Thoracic aorta (tissue), 2 donors: ENCODE measurements at regions not wholly inside any gene's neighbourhood (a gene's known extent, or its start where the extent isn't known, plus 50 kb on each side); places are given as distances from the start of the nearest gene placed in this dataset.

Source experiments
- ATAC-seq: fragments of 150-250 bp; one replicate; pipeline ENCODE4 v1.8.0; 2017; ENCODE audit warnings: low read depth; ENCODE audit not compliant: insufficient number of reproducible peaks, low FRiP score
- DNase-seq: peaks from one replicate; pipeline ENCODE4 v3.0.0-alpha.2; 2020; ENCODE audit warnings: low spot score
- H3K27ac ChIP-seq, 2 donors: fragments of 200-600 bp; sonication (generic); 1 replicate in 1 of 2; 2 replicates in 1 of 2; pipeline ENCODE4 v1.5.1; 2016; ENCODE audit warnings: mild to moderate bottlenecking in 2 of 2, moderate library complexity in 2 of 2
- H3K27me3 ChIP-seq: fragments of 200-600 bp; sonication (generic); replicated peaks from 2 replicates; pipeline ENCODE4 v1.6.0; 2016; ENCODE audit warnings: mild to moderate bottlenecking; ENCODE audit not compliant: insufficient read depth
- H3K36me3 ChIP-seq: fragments of 200-600 bp; sonication (generic); one replicate; pipeline ENCODE4 v1.5.1; 2016
- H3K4me1 ChIP-seq, 2 donors: fragments of 200-600 bp; sonication (generic); 1 replicate in 1 of 2; 2 replicates in 1 of 2; pipeline versions ENCODE4 v1.5.1 to v1.6.0; 2016; ENCODE audit warnings: low read depth in 2 of 2, mild to moderate bottlenecking in 1 of 2; ENCODE audit not compliant: control insufficient read depth in 1 of 2
- H3K4me3 ChIP-seq: fragments of 200-600 bp; sonication (generic); 2 replicates; pipeline ENCODE4 v1.5.1; 2016; ENCODE audit warnings: mild to moderate bottlenecking
- H3K9me3 ChIP-seq: fragments of 200-600 bp; sonication (generic); 2 replicates; pipeline ENCODE4 v1.5.1; 2016
- TF ChIP-seq, protein P1 (sequence below): fragments of 200-600 bp; sonication (generic); IDR thresholded peaks from one replicate; pipeline ENCODE4 v1.5.1; 2019; ENCODE audit warnings: antibody characterized with exemption

DNA sequence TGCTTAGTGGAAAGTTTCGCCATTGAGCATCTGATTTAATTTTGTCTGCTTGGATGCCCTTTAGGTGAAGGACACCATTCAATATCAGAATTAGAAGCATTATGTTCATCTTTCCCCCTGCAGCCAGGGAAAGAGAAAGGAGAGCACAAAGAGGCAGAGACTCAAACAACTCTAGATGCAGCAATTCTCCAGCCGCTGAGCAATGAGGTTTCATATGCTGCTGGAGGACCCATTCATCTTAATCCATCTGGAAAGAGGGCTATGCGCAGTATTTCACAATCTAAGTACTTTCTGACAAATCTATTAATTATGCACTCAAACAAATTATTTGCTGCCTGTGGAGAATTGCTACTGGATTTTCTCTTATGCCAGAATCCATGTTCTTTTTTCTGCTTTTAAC, 527.0 kb upstream of the TUSC1 start:
- Histone ChIP-seq H3K27me3 (no peaks in the 10 kb centered on the region), H3K4me1 (no peaks in the 10 kb centered on the region), H3K27ac (no peak overlapping the region), H3K4me3 (no peak overlapping the region), H3K36me3 (no peaks in the 10 kb centered on the region), H3K9me3 (no peaks in the 10 kb centered on the region)
- TF ChIP-seq, protein P1, sequence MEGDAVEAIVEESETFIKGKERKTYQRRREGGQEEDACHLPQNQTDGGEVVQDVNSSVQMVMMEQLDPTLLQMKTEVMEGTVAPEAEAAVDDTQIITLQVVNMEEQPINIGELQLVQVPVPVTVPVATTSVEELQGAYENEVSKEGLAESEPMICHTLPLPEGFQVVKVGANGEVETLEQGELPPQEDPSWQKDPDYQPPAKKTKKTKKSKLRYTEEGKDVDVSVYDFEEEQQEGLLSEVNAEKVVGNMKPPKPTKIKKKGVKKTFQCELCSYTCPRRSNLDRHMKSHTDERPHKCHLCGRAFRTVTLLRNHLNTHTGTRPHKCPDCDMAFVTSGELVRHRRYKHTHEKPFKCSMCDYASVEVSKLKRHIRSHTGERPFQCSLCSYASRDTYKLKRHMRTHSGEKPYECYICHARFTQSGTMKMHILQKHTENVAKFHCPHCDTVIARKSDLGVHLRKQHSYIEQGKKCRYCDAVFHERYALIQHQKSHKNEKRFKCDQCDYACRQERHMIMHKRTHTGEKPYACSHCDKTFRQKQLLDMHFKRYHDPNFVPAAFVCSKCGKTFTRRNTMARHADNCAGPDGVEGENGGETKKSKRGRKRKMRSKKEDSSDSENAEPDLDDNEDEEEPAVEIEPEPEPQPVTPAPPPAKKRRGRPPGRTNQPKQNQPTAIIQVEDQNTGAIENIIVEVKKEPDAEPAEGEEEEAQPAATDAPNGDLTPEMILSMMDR = no peak
- ATAC-seq = no peak
- DNase-seq = no peak

DNA sequence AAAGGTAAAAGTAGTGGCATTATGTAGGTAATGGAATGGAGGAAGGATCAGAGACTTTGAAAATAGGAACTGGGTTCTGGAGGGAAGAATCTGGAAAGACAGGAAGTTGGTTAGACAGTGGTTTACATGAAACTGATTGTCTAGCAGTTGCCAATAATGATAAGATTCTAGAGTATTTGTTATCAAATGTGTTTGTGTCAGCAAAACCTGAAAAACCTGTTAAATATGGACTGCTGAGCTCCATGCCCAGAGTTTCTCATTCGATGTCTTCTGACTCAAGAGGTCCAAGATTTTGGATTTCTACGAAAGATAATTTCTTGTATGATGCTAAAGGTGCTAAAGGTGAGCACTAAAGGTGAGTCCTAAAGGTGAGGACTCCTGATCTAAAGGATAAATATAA, 515.0 kb upstream of the TUSC1 start:
- H3K4me3 ChIP-seq = no peak overlapping the region
- no peaks in the 10 kb centered on the region for H3K4me1 ChIP-seq
- H3K27ac ChIP-seq = no peak overlapping the region
- no peaks in the 10 kb centered on the region for H3K36me3 ChIP-seq
- DNase-seq (no peak), ATAC-seq (no peak)
- no peaks in the 10 kb centered on the region for H3K27me3 ChIP-seq
- TF ChIP-seq, protein P1 = no peak
- H3K9me3 ChIP-seq = peaks cover 10% of the 10 kb centered on the region

DNA sequence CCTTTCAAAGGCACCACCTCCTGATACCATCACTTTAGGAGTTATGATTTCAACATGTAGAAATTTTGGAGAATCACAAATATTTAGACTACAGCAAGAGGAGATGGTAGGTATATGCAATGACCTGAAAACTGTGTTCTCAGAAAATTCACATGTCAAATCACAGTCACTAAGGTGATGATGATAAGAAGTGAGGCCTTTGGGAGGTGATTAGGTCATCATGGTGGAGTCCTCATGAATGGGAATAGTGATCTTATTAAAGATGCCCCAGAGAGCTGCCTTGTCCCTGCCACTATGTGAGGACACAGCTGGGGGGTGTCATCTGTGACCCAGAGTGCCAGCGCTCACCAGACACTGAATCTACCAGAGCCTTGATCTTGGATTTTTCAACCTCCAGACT, 513.5 kb upstream of the TUSC1 start:
- DNase-seq (no peak), ATAC-seq (no peak)
- Histone ChIP-seq H3K27me3 (no peaks in the 10 kb centered on the region), H3K36me3 (no peaks in the 10 kb centered on the region), H3K9me3 (peaks cover 8% of the 10 kb centered on the region), H3K4me1 (no peaks in the 10 kb centered on the region), H3K4me3 (no peak overlapping the region), H3K27ac (no peak overlapping the region)
- TF ChIP-seq, protein P1 = no peak

DNA sequence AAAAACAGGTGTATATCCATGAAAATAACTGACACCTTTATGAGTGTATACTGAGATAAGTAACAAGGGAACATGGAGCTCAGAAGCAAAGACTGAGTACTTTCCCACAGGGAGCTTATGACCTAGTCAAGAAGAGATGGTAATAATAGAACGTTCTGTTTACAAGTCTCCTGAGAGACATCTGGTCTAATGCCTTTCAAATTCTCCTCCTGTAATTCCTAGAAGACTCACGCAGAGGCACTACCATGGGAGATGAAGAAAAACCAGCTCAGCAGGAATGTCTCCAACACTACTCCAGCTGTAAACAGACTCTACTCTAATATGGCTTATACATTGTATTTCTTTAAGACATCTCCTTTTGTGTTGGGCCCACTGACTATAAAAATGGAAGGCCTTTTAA, 503.6 kb upstream of the TUSC1 start:
- no peak overlapping the region for H3K27ac ChIP-seq
- TF ChIP-seq, protein P1 = no peak
- no peaks in the 10 kb centered on the region for H3K9me3 ChIP-seq
- DNase-seq (no peak), ATAC-seq (no peak)
- no peak overlapping the region for H3K4me3 ChIP-seq
- no peaks in the 10 kb centered on the region for H3K4me1 ChIP-seq
- H3K27me3 ChIP-seq = no peaks in the 10 kb centered on the region
- no peaks in the 10 kb centered on the region for H3K36me3 ChIP-seq

DNA sequence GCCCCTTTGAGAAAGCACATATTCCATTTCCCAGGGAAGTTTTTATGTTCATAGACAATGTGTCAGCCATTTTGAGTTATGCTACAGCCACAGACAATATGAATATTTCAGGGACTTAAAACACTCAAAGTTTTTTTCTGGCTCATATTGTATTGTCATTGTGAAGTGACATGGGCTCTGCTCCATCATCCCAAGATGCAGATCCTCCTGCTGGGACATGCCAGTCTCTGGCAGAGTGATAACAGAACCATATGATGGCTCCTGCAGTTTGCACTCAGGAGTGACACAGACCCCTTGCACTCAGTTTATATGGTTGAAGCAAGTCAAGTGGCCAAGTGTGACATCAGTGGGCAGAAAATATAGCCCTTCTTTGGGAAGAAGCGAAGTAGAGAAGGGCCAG, 498.4 kb upstream of the TUSC1 start:
- Histone ChIP-seq H3K9me3 (no peaks in the 10 kb centered on the region), H3K4me1 (no peaks in the 10 kb centered on the region), H3K4me3 (no peak overlapping the region), H3K36me3 (no peaks in the 10 kb centered on the region), H3K27ac (no peak overlapping the region), H3K27me3 (no peaks in the 10 kb centered on the region)
- TF ChIP-seq, protein P1 = no peak
- DNase-seq (no peak), ATAC-seq (no peak)
